GM21526 (cell line): ENCODE measurements at regions not wholly inside any gene's neighbourhood (a gene's known extent, or its start where the extent isn't known, plus 50 kb on each side); places are given as distances from the start of the nearest gene placed in this dataset.
"Not testable (repeated sequence)": the region's sequence is repeated elsewhere in the genome, so short reads cannot be mapped to it uniquely, and the experiment has no call there.

ENCODE experiments used
- ATAC-seq: cut with Tn5 transposase; IDR thresholded peaks from one replicate; pipeline ENCODE4 v1.9.1; 2021; ENCODE audit warnings: moderate library complexity; ENCODE audit not compliant: unreplicated experiment, low FRiP score

- no peak for ATAC-seq
Measured at GRCh38 chr17:71753070-71753469, 367.8 kb upstream of the SOX9 start.

DNA sequence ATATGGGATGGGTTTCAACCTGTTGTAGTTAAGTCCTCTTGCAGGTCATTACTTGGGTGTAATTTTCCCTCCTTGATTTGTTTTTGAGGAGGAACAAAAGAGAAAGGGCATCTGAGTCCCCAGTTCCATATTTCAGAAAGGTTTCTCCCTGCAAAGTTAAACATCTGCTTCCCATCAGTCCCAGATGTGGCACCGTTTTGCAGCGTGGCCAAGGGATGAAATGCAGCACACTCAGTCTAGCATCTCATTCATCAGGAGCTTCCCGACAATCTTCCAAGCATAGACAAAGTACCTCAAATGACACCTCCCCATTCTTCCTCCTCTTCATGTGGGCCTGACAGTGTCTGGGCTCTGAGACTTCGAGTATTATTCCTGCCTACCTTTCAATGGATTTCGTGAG is 363.7 kb upstream of the SOX9 start:
- ATAC-seq: no peak

- ATAC-seq: no peak
Measured at GRCh38 chr17:71757956-71758355, 362.9 kb upstream of the SOX9 start.

DNA sequence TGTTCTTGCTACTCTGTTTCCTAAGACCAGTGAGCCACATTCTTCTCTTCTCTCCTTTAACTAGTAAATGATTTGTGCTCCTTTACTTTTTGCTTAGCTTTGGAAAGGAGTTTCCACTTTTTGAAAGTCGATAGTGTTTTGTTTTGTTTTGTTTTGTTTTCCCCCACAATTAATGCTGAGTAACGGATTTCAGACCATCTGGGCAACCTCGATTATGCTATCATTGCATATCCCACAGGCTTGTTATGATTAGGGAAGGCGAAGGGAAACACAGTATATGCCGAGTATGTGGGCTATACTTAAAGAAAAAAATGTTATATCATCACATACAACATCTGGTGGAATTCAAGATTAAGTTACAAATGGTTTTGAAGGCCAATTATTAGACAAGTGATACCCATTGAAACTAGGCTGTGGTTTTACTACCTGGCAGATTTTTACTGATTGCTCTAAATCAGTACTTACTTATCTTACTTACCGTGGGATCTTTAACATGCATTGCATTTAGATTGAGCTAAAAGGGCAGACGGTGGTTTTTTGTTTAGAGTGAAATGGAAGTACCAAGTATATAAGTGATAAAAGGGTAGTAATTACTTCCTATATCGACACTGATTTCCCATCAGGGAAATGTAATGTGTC is 361.3 kb upstream of the SOX9 start:
- no peak for ATAC-seq

DNA sequence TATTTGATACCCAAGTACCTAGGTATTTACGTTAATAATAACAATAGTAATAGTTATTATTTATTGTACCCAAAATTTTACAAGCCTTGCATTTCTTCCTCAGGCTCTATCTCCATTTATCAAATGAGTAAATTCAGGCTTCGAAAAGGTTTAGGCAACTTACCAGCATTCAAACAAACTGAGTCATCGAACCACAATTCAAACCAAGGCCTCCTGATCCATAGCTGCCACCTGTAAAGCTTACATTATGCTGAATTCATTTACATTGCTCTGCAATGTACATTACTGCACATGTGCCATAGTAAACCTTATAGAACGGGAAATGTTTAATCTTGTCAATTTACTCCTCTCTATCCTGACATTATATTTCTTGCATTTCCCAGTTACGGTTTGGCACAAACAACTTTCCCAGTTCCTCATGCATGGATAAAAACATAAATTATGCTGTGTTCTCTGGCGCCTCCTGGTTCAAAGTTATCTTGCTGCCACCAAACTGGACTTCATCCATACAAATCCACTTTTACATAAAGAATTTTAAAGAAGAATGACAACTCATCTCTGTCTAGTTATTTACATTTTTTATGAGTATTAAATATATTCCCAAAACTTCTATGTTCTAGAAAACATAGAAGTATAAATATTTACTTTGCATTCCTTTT is 360.6 kb upstream of the SOX9 start:
- ATAC-seq: no peak

GRCh38 chr17:71762526-71762925 is 358.3 kb upstream of the SOX9 start:
- no peak for ATAC-seq

- ATAC-seq: no peak
Measured at GRCh38 chr17:71764505-71764904, 356.3 kb upstream of the SOX9 start.

DNA sequence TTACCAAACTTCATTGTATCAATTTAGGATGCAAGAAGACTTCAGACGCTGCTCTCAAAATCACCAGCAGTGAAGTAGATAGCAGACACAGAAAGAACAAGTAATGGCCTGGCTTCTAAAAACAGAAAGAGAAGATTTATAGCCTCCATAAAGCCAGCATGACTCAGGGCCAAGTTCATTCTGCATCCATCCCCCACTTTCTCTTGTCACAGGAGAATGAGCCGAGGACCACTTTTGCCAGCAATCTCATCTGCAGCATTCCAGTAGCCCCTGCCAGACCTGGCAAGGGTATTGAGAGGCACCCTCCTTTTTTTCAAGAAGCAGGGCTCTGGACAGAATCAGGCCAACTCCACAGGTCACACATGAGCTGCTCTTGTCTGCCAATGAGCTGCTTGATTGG is 355.4 kb upstream of the SOX9 start:
- ATAC-seq: no peak

- no peak for ATAC-seq
Measured at GRCh38 chr17:71769850-71770249, 351.0 kb upstream of the SOX9 start.

- ATAC-seq: no peak
Measured at GRCh38 chr17:71777048-71777640, 343.7 kb upstream of the SOX9 start.

GRCh38 chr17:71779482-71779881 is 341.3 kb upstream of the SOX9 start:
- no peak for ATAC-seq

DNA sequence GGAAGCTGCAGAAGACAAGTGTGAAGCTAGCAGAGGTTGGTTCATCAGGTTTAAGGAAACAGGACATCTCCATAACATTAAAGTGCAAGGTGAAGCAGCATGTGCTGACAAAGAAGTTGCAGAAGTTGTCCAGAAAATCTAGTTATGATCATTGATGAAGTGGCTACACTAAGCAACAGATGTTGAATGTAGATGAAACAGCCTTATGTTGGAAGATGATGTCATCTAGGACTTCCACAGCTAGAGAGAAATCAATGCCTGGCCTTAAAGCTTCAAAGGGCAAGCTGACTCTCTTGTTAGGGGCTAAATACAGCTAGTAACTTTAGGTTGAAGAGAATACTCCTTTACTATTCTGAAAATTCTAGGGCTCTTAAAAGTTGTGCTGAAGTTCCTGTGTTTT is 340.2 kb upstream of the SOX9 start:
- ATAC-seq: no peak

DNA sequence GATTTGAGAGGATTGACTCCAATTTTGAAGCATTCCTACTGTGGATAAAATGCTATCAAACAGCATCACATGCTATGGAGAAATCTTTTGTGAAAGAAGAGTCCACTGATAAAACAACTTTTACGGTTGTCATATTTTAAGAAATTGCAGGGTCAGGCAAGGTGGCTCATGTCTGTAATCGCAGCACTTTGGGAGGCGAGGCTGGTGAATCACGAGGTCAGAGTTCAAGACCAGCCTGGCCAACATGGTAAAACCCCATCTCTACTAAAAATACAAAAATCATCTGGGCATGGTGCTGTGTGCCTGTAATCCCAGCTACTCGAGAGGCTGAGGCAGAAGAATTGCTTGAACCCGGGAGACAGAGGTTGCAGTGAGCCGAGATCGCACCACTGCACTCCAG is 338.8 kb upstream of the SOX9 start:
- not testable (repeated sequence) for ATAC-seq

- no peak for ATAC-seq
Measured at GRCh38 chr17:71790791-71791190, 330.0 kb upstream of the SOX9 start.

DNA sequence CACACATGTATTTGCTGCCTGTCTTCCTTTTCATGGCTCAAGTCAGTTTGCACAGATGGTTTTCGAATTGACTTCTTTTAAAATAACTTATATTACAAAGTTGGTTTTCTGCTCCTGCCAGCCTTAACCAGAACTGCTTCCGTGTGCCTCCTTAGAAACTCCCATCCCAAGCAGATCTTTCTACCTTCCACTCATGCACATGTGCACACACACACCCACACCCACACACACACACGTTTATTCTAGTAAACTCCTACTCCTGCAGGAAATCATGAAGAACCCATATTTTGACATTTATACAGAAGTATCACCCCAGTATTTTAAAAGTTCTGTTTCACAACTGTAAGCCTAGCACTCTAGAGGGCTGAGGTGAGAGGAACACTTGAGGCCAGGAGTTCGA is 329.5 kb upstream of the SOX9 start:
- no peak for ATAC-seq

DNA sequence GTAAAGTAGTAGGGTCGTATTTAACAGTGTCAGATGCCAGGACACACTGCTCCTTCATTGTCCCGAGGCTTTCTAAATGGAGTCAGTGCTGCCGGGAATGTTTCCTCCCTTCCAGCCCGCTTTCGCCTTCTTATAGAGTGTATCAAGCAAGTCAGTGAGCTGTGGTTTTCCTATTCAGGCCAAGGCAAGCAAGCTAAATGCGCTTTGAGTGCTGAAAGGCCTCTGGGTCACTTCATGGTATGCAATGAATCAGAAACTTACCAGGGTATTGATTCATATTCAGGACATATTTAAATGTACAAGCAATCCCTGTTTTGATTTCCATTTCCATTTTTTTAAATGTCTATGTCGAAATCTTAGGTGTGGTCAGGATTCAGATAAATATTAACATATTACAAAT is 327.9 kb upstream of the SOX9 start:
- no peak for ATAC-seq

GRCh38 chr17:71793518-71793917 is 327.3 kb upstream of the SOX9 start:
- no peak for ATAC-seq

GRCh38 chr17:71798701-71799100 is 322.1 kb upstream of the SOX9 start:
- ATAC-seq: no peak

DNA sequence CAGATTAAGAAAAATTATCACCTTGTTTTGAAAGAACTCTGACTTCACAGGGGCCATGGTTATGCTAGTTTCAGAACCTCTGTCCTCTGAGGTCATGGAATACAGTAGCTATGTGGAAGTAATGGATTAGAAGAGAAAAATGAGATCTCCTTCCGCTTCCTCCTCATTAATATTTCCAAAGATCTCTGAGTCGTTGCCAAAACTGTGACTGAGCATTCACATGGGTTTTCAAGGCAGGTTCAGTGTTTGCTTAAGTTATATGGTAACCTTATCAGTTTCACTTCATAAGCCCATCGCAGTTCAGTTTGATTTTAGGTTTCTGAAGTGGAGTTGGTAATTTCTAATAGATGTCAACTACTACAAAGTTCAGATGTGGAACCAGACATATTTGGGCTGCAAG is 321.2 kb upstream of the SOX9 start:
- no peak for ATAC-seq

DNA sequence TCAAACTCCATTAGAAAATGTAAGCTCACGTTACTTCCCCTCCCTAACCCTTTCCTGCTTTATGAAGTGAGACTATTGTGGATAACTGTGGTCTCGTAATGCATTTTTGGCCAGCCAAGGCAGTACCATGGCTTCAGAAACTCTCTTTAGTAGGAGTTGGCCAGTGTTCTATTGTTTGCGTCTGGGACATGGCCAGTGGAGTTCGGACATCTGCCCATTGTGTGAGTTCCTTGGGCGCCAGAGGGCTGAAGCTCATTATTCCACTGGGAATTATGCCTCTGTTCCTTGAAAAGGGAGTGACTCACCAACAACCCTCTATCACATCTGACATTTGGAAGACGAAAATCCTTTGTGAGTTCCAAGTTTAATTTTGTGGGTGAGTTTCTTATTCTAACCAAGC is 319.5 kb upstream of the SOX9 start:
- ATAC-seq: no peak

GRCh38 chr17:71802663-71803062 is 318.2 kb upstream of the SOX9 start:
- no peak for ATAC-seq

GRCh38 chr17:71803656-71804284 is 317.1 kb upstream of the SOX9 start:
- ATAC-seq: no peak
